GM12878 (cell line): ENCODE measurements at regions not wholly inside any gene's neighbourhood (a gene's known extent, or its start where the extent isn't known, plus 50 kb on each side); places are given as distances from the start of the nearest gene placed in this dataset.

Experiments
- CTCF ChIP-seq, 3 experiments: IDR thresholded peaks in 2 of 3; conservative IDR thresholded peaks in 1 of 3; 2 replicates each; pipeline ENCODE4 v1.5.1; 2011; ENCODE audit warnings: low read depth in 3 of 3, low read length in 3 of 3, mild to moderate bottlenecking in 3 of 3, control low read depth in 2 of 3, moderate library complexity in 2 of 3, inconsistent platforms in 1 of 3, mixed read lengths in 1 of 3; ENCODE audit not compliant: control insufficient read depth in 2 of 3, insufficient read depth in 1 of 3; ENCODE audit errors: extremely low read depth in 1 of 3
- IRF3 ChIP-seq: fragments of 450-650 bp; IDR thresholded peaks from 2 replicates; pipeline ENCODE4 v1.6.1; 2014; ENCODE audit warnings: mild to moderate bottlenecking
- KAT2A ChIP-seq: conservative IDR thresholded peaks from 2 replicates; pipeline ENCODE4 v1.6.1; 2011; ENCODE audit warnings: low read depth, low read length; ENCODE audit not compliant: control insufficient read depth
- MAX ChIP-seq: IDR thresholded peaks from 2 replicates; pipeline ENCODE4 v1.6.1; 2012; ENCODE audit warnings: low read depth, low read length, improper control_type of control experiment
- MEF2A ChIP-seq: IDR thresholded peaks from 2 replicates; pipeline ENCODE4 v1.6.1; 2011; ENCODE audit warnings: low read depth, mild to moderate bottlenecking, low read length, moderate library complexity; ENCODE audit not compliant: insufficient read depth
- POLR2AphosphoS5 ChIP-seq: IDR thresholded peaks from 2 replicates; pipeline ENCODE4 v1.6.1; 2011; ENCODE audit warnings: mild to moderate bottlenecking, low read length, inconsistent platforms
- RCOR1 ChIP-seq: conservative IDR thresholded peaks from 2 replicates; pipeline ENCODE4 v1.6.1; 2012; ENCODE audit warnings: low read depth, low read length, improper control_type of control experiment
- REST ChIP-seq: IDR thresholded peaks from 2 replicates; pipeline ENCODE4 v1.6.1; 2012; ENCODE audit warnings: mild to moderate bottlenecking, low read depth, low read length
- ZBTB33 ChIP-seq: fragments of 450-650 bp; IDR thresholded peaks from 2 replicates; pipeline ENCODE4 v1.6.1; 2017; ENCODE audit warnings: mild to moderate bottlenecking
- ZNF207 ChIP-seq: fragments of 450-650 bp; IDR thresholded peaks from 2 replicates; pipeline ENCODE4 v1.6.1; 2014; ENCODE audit warnings: antibody characterized with exemption, mild to moderate bottlenecking, borderline replicate concordance

GRCh38 chr5:89388872-89389271 lies 505.9 kb upstream of the MEF2C start:
- TF ChIP-seq RCOR1 (no peak), ZBTB33 (no peak), CTCF (IDR thresholded peaks at IDR 0.05 in 2 of 3, conservative IDR thresholded peaks at IDR 0.05 in 1 of 3; ENCODE audit: control insufficient read depth in 2 of 3, extremely low read depth in 1 of 3, insufficient read depth in 1 of 3, low read depth in 3 of 3, low read length in 3 of 3) (no peak), POLR2AphosphoS5 (no peak), MEF2A (no peak), REST (no peak), IRF3 (no peak), MAX (no peak), ZNF207 (no peak), KAT2A (no peak)
